HG02981 (cell line): ENCODE measurements at regions not wholly inside any gene's neighbourhood (a gene's known extent, or its start where the extent isn't known, plus 50 kb on each side); places are given as distances from the start of the nearest gene placed in this dataset.

Experiments
- ATAC-seq: cut with Tn5 transposase; IDR thresholded peaks from one replicate; pipeline ENCODE4 v1.9.1; 2021; ENCODE audit warnings: mild to moderate bottlenecking, moderate library complexity; ENCODE audit not compliant: unreplicated experiment

GRCh38 chr13:78997902-78998629 is 339.1 kb upstream of the OBI1 start:
- no peak for ATAC-seq

- no peak for ATAC-seq
Observed at GRCh38 chr13:78993792-78994191, 334.8 kb upstream of the OBI1 start.

- no peak for ATAC-seq
Observed at GRCh38 chr13:78981913-78982312, 323.0 kb upstream of the OBI1 start.

GRCh38 chr13:78979349-78979748 is 320.4 kb upstream of the OBI1 start:
- no peak for ATAC-seq

- peak; percentile 96 for ATAC-seq
Observed at GRCh38 chr13:78978381-78978998, 319.5 kb upstream of the OBI1 start.

GRCh38 chr13:78977311-78977710 is 318.4 kb upstream of the OBI1 start:
- ATAC-seq: no peak

GRCh38 chr13:78976696-78977095 is 317.7 kb upstream of the OBI1 start:
- no peak for ATAC-seq

- no peak for ATAC-seq
Observed at GRCh38 chr13:78972561-78972960, 313.6 kb upstream of the OBI1 start.

- no peak for ATAC-seq
Observed at GRCh38 chr13:78971355-78972025, 312.5 kb upstream of the OBI1 start.

- ATAC-seq: no peak
Observed at GRCh38 chr13:78960881-78961280, 301.9 kb upstream of the OBI1 start.

- no peak for ATAC-seq
Observed at GRCh38 chr13:78958006-78958405, 299.1 kb upstream of the OBI1 start.

GRCh38 chr13:78940455-78941130 is 281.6 kb upstream of the OBI1 start:
- no peak for ATAC-seq

GRCh38 chr13:78934336-78934735 is 275.4 kb upstream of the OBI1 start:
- no peak for ATAC-seq

- no peak for ATAC-seq
Observed at GRCh38 chr13:78915015-78915414, 256.1 kb upstream of the OBI1 start.

- no peak for ATAC-seq
Observed at GRCh38 chr13:78913656-78914055, 254.7 kb upstream of the OBI1 start.

GRCh38 chr13:78910147-78910546 is 251.2 kb upstream of the OBI1 start:
- ATAC-seq: no peak

- no peak for ATAC-seq
Observed at GRCh38 chr13:78909276-78909675, 250.3 kb upstream of the OBI1 start.

- ATAC-seq: no peak
Observed at GRCh38 chr13:78907006-78907405, 248.1 kb upstream of the OBI1 start.

GRCh38 chr13:78897200-78897599 is 238.2 kb upstream of the OBI1 start:
- ATAC-seq: no peak

- ATAC-seq: no peak
Observed at GRCh38 chr13:78884571-78884970, 225.6 kb upstream of the OBI1 start.

GRCh38 chr13:78881751-78882150 is 222.8 kb upstream of the OBI1 start:
- ATAC-seq: no peak

- no peak for ATAC-seq
Observed at GRCh38 chr13:78881054-78881453, 222.1 kb upstream of the OBI1 start.
